ENCODE measurements at regions not wholly inside any gene's neighbourhood (a gene's known extent, or its start where the extent isn't known, plus 50 kb on each side); places are given as distances from the start of the nearest gene placed in this dataset.

DNA sequence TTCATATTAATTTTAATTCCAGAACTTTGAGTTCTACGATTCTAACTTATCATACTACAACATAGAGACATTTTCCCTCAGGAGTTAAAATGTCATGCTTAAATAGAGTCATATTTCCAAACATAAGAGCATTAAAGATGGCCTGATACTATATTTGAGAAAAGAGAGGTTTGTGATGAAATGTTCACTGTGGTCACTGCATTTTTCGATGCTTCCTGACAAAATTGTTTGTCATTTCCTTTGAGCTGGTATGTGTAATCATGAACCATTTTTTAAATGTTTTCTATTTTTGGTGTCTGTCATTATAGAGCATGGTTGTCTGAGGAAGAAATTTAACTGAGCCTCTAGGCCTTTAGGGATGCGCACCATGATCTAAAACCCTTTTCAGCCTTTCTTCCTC is 721.4 kb upstream of the NR2F2 start:
- TF ChIP-seq, protein P1, sequence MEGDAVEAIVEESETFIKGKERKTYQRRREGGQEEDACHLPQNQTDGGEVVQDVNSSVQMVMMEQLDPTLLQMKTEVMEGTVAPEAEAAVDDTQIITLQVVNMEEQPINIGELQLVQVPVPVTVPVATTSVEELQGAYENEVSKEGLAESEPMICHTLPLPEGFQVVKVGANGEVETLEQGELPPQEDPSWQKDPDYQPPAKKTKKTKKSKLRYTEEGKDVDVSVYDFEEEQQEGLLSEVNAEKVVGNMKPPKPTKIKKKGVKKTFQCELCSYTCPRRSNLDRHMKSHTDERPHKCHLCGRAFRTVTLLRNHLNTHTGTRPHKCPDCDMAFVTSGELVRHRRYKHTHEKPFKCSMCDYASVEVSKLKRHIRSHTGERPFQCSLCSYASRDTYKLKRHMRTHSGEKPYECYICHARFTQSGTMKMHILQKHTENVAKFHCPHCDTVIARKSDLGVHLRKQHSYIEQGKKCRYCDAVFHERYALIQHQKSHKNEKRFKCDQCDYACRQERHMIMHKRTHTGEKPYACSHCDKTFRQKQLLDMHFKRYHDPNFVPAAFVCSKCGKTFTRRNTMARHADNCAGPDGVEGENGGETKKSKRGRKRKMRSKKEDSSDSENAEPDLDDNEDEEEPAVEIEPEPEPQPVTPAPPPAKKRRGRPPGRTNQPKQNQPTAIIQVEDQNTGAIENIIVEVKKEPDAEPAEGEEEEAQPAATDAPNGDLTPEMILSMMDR (IDR thresholded peaks at IDR 0.05), result no peak
- TF ChIP-seq POLR2A (IDR thresholded peaks at IDR 0.05), result no peak

All from body of pancreas (tissue), 4 donors.